ENCODE measurements at regions not wholly inside any gene's neighbourhood (a gene's known extent, or its start where the extent isn't known, plus 50 kb on each side); places are given as distances from the start of the nearest gene placed in this dataset.

DNA sequence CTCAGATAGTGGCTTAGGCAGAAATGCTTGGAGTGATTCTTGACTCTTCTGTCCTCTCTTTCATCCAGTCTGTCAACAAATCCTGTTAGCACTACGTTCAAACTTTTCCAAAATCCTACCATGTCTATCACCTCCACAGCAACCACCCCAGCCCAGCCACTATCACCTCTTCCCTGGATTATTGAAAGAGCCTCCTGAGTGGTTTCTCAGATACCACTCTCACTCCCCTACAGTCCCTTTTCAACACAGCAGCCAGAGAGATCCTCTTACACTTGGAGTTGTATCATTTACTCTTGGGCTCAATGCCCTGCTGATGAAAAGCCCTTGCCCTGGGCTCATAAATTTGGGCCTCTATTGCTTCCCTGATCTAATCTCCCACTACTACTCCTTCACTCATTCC, 218.9 kb downstream of the EXOC5 start:
- TF ChIP-seq GATA3 (IDR thresholded peaks at IDR 0.05; ENCODE audit: low read depth, low read length) (no peak), GATA2 (IDR thresholded peaks at IDR 0.05; ENCODE audit: low read depth, low read length) (no peak)
